COLO668 (cell line): ENCODE measurements at regions not wholly inside any gene's neighbourhood (a gene's known extent, or its start where the extent isn't known, plus 50 kb on each side); places are given as distances from the start of the nearest gene placed in this dataset.

Experiments
- DNase-seq: peaks from one replicate; lab custom pipeline; 2025; ENCODE audit not compliant: unreplicated experiment; lab: John Stamatoyannopoulos, UW

DNA sequence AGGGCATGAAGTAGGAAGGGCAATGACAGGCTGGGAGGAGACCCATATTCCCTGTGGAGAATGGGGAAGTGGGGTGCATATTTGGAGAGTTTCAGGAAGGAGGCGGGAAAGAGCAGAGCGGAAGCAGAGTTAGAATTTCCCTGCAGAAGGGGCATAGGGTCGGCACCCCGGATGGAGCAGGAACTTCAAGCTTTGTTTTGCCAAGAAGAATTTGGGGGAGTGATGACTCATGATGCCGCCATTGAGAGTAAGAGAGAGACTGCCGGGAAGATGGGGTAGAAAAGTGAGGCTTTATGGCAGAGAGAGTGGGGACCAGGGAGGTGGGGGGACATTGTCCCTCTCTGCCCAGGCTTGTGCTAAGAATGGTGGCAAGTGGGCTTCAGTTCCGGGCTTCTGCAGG lies 50.3 kb upstream of the EPB41L1 start:
- no peak for DNase-seq
